ENCODE measurements at regions not wholly inside any gene's neighbourhood (a gene's known extent, or its start where the extent isn't known, plus 50 kb on each side); places are given as distances from the start of the nearest gene placed in this dataset.
"Not testable (repeated sequence)": the region's sequence is repeated elsewhere in the genome, so short reads cannot be mapped to it uniquely, and the experiment has no call there.

DNA sequence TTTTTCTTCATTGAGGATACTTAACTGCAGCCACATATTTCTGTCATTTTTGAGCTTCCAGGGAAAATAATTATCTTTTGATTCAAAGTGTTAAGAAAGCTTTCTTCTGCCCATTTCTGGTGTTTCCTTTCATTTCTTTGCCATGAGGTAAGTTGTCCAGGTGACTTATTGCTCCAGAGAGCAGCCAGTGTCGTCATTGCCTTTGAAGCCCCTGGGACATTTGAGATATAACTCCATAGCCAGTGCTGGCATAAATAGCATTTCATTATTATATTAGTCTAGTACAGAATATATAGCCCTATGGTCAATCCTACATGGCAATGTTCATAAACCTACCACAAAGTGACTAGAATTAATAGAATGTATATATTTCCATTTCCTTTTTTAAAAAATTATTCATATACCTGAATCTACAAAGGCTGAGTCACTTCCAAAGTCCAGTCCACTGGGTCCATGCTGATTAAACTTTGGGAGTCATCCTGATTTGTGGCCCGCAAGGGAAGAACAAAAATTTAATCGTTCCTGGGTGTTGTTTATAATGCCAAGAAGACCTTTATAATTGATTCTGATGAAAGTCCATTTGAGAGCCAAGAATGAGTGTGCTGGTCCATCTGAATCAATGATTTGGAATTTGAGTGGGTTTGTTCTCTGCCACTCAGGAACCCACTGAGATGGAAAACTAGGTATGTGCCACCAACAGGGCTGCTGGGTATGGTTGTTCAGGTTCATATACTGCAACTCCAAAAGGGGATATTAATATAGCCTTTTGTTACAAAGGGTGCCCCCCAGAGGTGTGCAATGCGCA lies 221.8 kb upstream of the PLXNA2 start:
- no peak for DNase-seq (ENCODE audit: low read depth in 2 of 2)

DNA sequence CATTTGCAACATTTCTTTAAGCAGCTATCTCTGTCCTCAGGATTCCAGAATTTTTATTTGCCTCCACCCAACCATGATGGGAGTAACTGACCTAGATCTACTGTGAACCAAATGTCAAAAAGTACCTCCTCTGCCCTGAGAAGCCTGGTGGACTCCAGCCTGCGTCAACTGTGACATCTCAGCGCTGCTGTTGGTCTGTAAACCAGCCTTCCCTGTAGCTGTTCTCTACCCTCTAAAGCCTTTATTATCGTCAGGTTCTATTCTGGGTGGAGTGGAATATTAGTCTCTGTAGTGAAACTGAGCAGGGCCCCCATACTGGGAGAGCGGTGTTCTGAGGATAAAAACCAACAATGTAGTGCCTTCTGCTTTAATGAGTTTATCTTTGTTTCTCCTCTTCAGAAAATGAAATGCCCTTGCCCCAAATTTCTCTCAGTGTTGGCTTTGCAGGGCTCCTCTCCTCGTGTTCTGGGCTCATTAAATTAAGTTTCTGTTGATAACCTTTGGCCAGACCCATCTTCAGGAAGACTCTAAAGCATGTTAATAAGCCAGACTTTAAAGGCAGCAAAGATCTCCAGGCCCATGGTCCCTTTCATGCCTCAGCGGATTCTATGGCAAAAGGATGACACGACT lies 223.1 kb upstream of the PLXNA2 start:
- DNase-seq (ENCODE audit: low read depth in 2 of 2): no peak

DNA sequence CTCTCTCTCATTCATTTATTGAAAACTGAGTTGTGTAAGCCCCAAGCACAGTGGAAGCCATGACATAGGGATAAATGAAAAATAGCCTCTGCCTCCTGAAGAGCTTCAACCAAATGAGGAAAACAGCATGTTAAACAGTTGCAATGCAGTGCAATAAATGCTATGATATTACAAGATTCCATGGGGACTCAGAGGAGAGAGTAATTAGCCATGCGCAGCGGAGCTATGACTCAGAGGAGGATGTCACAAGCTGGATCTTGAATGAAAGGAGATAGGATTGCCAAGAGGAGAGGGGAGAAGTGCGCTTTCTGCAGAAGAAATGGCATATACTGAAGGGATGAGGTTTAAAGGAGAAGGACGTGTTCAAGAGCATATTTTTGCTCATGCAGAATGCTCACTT lies 231.3 kb upstream of the PLXNA2 start:
- DNase-seq (ENCODE audit: low read depth in 2 of 2): no peak

DNA sequence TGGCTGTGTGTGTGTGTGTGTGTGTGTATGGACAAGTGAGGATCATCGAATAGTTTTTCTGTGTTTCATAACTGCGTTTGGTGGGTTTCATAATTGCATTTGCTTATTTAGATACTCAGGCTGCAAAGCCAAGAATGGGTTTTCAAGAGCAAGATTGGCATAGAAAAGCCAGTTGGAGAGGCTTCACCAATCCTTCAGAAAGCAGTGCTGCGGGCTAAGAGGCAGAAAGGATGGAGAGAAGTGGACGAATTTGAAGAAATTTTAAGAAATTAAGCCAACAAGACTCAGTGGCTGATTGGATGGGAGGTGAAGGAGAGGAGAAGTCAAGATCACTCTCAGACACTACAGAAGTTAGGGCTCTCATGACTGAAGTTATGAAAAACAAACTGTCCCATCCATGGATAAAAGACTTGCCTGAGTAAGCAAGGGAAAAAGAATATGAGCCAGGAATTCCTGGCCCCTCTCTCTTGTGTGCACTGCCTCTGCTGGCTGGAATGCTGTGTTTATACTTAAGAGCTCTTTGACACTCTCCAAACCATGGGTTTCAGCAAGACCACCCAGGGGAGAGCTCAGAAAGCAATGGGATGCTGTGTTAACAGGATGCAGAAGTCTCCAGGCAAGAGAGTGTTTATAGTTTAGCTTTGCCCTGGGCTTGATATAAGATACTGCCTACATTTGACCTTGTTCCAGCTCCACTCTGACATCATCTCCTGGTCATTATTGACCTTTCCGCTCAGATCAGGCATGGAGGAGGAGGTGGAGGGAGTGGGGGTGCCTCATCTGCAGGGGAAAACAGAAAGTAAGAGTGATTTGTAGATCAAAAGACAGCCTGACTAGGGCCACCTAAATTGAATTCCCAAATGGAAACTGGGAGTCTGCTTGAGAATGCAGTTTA lies 232.0 kb upstream of the PLXNA2 start:
- no peak for DNase-seq (ENCODE audit: low read depth in 2 of 2)

DNA sequence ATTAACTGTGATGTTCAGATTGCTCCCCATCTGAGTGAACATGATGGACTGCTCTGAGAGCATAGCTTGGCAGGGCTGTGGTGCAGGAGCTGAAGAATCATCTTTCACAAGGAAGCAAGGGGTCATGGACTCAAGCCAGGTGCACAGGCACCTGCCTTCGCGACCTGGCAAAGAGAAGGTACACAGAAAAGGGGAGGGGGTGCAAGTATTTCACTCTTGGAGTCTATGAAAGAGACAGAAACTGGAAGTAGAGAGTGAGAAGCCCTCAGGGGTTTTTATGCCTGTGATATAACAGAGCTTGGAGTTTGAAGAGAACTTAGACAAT lies 232.6 kb upstream of the PLXNA2 start:
- DNase-seq (ENCODE audit: low read depth in 2 of 2): no peak

DNA sequence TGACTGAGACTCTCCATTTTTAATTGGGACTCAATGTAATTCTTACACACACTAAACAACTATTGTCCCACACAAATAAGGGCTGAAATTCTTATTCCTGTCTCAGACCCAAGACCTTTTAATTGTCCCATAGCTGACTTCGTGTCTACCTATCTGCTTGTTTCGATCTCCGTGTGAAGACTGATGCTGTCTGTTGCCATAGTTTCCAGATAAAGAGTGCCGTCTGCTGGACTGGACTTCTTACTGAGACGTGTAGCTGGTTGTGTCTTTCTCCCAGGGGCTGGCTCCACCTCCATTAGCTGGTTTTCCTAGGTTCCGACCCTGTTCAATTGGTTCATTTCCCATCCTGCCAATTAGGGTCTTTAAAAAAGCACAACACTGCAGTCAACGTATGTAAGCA lies 235.3 kb upstream of the PLXNA2 start:
- no peak for DNase-seq (ENCODE audit: low read depth in 2 of 2)

DNA sequence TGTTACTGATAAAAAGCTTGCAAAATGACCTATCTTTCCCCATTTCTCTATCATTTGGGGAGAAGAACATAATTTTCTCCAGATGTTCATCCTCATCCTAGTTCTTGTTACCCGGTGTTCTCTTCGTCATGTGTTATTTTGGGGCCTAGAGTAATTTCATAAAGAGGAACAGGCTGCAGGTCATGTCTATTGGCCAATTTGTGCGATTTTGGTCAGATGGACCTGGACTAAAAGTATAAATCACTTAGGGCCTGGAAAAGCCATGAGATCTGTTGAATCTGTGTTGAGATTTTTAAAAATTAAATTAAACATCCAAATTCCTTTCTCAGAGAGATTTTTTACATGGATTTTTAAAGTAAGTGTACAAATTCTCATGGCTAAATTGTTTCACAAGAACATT lies 241.3 kb upstream of the PLXNA2 start:
- DNase-seq (ENCODE audit: low read depth in 2 of 2): no peak

DNA sequence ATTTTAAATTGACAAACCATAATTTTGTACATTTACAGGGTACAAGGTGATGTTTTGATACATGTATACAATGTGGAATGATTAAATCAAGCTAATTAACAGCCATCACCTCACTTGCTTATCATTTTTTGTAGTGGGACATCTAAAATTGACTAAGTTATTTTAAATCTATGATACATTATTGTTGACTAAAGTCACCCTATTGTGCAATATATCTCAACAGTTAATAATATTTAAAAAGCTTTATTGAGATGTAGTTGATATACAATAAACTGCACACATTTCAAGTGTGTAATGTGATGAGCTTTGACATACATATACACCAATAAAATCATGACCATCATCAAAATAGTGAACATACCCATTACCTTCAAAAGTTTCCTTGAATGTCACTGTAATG lies 242.5 kb upstream of the PLXNA2 start:
- DNase-seq (ENCODE audit: low read depth in 2 of 2): no peak

DNA sequence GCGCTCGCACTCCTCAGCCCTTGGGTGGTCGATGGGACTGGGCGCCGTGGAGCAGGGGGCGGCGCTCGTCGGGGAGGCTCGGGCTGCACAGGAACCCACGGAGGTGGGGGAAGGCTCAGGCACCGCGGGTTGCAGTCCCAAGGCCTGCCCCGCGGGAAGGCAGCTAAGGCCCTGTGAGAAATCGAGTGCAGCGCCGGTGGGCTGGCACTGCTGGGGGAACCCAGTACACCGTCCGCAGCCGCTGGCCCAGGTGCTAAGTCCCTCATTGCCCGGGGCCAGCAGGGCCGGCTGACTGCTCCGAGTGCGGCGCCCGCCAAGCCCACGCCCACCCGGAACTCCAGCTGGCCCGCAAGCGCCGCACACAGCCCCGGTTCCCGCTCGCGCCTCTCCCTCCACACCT lies 244.2 kb upstream of the PLXNA2 start:
- not testable (repeated sequence) for DNase-seq (ENCODE audit: low read depth in 2 of 2)

DNA sequence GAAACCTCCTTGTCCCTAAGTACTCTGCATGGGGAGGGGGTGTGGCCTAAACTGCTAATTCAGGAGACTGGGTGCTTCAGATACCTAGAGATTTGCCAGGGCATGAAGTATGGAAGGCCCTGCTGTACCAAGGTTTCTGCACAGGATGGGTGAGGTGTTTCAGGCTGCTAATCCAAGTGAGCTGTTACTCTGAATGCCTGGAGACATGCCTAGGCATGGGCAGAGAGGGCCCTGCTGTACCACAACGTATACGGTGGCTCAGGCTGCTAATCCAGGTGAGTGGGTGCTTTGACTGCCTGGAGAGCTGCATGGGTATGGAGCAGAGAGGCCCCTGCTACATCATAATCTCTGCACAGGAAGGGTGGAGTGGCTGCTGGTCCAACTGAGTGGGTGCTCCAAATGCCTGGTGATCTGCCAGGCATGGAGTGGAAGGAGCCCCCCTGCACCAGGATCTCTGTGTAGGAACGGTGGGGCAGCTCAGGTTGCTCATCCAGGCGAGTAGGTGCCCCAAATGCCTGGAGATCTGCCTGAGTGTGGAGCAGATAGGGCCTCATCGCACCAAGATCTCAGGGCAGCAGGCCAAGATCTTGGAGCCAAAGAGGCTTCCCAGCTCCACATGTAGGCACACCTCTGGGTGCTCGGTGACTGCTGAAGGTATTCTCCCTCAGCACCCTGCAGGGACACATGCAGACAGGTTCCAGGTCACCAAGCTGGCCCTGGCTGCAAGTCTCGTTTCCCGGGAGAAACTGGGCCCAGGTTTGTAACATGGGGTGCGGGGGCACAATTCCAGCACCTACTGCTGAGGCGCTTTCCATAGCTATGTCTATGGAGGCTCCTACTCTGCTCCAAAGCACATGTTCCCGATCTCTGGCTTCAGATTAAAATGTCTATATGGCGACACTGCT lies 252.5 kb upstream of the PLXNA2 start:
- no peak for DNase-seq (ENCODE audit: low read depth in 2 of 2)

DNA sequence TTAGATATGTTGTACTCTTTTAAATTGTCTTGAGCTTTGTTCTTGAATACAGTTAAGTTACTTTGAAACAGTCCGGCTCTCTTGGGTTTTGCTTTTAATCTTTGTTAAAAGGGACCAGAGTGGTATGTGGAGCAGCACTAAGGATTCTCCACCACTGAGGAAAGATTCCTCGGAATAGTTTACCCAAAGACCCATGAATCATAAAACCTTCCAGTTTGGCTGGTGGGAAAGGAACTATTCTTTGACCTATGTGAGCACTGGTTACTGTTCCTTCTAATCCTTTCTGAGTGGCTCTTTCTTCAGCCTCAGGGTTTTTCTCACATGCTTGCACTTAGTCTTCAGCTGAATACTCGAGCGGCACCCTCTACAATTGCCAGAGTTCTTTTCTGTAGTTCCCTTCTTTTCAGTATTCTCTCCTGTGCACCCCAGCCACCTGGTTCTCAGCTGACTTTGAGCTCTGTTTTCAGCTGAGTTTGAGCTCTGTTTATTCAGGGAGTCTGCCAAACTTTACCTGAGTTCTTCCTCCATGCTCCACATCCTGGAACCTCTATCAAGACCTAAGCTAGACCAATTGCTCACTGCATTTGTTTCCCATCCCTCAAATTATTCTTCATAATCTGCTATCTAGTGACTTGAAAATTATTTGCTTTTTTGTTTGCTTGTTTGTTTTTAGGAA lies 253.8 kb upstream of the PLXNA2 start:
- DNase-seq (ENCODE audit: low read depth in 2 of 2): no peak

DNA sequence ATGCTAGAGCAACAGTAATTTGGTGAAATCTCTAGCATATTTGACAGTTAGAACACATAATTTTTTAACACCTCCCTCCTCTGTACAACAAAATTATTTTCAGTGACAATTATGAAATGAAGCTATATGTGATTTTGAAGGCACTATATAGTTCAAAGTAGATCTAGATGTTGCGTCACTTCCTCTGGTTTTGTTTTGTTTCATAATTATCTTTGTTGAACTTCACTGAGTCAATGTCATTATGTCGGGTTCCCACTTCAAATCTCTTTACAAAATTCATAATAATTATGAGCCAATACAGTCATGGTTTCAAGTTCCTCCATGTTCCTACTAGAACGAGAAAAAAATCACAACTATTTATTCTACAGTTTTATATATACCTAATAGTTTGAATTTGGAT lies 254.8 kb upstream of the PLXNA2 start:
- DNase-seq (ENCODE audit: low read depth in 2 of 2): no peak

DNA sequence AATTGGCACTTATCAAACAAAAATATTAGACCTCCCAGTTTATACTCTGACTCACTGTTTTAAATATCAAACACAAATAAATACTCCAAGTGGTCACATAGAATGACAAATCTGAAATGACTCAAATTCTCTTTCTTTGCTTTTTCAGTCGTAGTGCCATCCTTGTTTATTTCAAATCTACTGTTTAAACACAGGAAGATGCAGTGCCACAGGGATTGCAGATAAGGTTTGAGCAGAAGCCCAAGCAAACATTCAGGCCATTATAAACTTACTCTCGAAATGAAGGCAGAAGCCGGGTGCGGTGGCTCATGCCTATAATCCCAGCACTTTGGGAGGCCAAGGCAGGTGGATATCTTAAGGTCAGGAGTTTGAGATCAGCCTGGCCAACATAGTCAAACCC lies 255.4 kb upstream of the PLXNA2 start:
- DNase-seq (ENCODE audit: low read depth in 2 of 2): no peak

DNA sequence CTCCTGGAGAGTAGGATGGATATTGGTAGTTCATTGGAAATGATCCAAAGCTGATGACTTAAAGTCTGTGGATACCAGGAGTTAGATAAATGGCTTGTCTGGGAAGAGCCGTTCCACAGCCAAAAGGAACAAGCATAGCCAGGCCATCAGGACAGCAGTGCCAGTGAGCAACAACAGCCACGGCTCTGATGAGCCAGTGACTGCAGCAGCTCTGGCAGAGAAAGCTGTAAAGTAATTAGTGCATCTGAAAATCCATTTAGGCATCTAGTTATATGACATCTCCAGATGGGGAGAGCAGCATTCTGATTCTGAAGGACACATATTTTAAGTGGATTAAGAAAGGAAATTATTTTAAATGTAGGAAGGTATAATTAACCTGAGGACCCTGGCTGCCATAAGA lies 256.2 kb upstream of the PLXNA2 start:
- DNase-seq (ENCODE audit: low read depth in 2 of 2): no peak

DNA sequence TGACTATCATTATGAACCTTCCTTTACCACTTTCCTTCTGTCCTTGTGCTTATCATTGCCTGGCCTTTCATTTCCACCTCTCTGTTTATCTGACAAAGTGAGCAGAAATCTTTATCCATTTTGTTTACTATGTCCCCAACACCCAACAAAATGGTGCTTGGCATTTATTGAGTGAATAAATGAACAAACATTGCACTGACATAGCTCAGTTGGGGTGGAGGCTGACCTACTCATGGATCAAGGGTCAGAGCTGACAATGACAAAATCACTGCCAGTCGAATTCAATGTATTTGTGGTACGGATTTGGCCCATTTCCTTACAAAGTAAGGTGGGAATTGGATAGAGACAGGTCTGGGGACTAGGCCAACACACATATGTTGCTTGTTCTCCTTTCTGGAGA lies 257.4 kb upstream of the PLXNA2 start:
- DNase-seq (ENCODE audit: low read depth in 2 of 2): no peak

DNA sequence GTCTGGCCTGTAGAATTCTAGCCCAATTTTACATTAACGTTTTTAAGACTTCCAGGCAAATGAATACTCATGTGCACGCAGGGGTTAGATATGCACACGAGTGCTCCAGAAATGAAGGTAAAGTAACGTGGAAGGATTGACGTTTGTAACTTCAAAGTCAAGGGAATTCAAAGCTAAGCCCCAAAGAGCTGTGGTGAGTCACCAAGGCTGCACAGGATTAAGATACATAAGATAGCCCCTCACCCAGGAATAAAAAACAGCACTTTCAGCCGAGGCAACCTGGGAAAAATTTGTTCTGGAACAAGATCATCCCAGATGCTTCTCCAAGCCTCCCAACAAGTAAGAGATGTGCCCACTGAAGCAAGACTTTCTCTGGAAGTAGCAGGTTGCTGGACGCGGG lies 259.6 kb upstream of the PLXNA2 start:
- no peak for DNase-seq (ENCODE audit: low read depth in 2 of 2)

DNA sequence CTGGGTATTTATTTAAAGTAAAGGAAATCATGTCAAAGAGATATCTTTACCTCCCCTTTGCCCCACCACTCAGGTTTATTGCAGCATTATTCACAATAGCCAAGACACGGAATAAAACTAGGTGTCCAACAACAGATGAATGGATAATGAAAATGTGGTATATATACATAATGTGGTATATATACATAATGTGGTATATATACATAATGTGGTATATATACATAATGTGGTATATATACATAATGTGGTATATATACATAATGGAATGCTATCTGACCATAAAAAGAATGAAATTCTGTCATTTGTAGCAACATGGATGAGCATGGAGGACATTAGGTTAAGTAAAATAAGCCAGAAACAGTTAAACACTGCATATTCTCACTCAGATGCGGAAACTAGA lies 262.6 kb upstream of the PLXNA2 start:
- no peak for DNase-seq (ENCODE audit: low read depth in 2 of 2)

DNA sequence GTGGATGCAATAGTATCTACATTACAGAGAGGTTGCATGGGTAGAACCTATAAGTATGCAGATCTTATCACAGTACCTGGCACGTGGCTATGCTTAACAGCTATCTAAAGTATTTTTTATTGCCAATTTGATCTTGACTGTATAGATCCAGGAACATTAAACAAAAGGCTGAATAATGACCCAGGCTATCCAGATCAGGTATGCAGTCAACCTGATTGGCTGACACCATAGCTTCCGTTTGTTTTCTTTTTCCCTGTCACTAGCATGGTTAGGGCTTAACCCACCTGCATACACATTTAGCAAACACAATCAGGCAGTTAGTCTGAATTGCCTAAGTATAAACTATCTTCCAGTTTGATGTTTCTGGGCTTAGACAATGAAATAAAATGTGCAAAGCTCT lies 264.9 kb upstream of the PLXNA2 start:
- DNase-seq (ENCODE audit: low read depth in 2 of 2): no peak

DNA sequence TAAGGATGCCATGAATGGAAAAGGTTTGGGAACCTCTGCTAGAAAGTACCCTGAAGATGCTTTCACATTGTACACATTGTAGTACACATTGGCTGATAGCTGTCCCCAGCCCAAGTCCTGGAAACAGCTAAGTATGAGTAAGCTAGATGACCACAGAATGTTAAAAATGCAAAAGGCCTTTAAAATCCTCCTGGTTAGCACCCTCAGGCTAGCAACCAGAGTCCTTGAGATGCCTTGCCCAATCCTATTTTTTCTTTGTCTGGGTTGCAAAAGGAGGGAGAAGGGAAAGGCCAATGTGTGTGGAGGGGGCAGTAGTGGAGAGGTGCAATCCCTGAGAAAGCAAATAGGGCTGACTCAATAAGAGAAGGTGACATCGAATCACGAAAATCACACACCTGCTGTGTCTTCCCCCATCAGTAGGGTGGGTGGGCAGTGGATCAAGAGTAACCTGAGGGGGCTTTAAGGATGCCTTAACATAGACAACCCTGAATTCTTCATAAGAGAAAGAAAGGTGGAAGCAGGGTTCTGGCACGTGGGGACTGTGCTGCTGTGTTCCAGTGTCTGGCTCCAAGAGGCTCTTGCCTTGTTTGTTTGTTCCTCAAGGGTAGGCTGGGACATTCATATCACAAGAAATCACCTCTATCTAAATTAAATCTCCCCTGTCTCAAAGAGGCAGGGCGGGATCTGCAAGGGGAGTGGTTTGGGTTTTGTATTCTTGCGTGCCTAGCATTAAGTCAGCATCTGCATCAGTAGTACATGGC lies 266.2 kb upstream of the PLXNA2 start:
- DNase-seq (ENCODE audit: low read depth in 2 of 2): no peak

DNA sequence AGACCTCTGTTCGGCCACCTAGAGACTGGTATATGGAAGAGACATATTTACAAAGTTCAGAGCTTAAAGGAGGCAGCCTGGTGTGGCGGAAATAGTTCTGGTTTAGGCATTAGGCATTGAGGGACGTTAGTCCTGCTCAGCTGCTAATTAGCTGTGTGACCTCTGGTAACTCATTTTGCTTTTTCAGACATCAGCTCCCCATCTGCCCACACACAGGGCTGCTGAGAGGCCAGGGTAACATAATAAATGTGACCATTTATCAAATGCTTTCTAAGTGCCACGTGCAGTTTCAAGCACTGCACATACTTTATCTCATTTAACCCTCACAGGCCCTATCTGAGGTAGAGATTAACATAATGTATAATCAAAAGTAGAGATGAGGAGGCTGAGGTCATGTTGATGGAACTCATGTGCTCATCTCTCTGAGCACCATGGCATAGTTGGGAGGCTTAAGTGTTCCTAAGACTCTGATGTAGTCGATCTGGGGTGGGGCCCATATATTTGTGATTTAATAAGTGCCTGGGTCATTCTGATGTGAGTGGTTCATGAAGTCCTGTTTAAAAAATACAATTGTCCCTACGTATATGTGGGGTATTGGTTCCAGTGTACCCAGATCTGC lies 267.2 kb upstream of the PLXNA2 start:
- no peak for DNase-seq (ENCODE audit: low read depth in 2 of 2)

Data from stimulated activated CD4-positive, alpha-beta T cell treated with anti-CD3 and anti-CD28 coated beads, Interleukin-4, amount 100 ng/mL, for 48 hours (primary cell).